ENCODE measurements at regions not wholly inside any gene's neighbourhood (a gene's known extent, or its start where the extent isn't known, plus 50 kb on each side); places are given as distances from the start of the nearest gene placed in this dataset.

GRCh38 chr16:51722467-51722866, 571.4 kb upstream of the SALL1 start:
- H3K4me1 Mint-ChIP-seq (ENCODE audit: low read depth, unreplicated experiment): peaks cover 6% of the 10 kb centered on the region
- H3K4me3 Mint-ChIP-seq (ENCODE audit: unreplicated experiment): no peak overlapping the region
- DNase-seq: no peak
- TF ChIP-seq, protein P1, sequence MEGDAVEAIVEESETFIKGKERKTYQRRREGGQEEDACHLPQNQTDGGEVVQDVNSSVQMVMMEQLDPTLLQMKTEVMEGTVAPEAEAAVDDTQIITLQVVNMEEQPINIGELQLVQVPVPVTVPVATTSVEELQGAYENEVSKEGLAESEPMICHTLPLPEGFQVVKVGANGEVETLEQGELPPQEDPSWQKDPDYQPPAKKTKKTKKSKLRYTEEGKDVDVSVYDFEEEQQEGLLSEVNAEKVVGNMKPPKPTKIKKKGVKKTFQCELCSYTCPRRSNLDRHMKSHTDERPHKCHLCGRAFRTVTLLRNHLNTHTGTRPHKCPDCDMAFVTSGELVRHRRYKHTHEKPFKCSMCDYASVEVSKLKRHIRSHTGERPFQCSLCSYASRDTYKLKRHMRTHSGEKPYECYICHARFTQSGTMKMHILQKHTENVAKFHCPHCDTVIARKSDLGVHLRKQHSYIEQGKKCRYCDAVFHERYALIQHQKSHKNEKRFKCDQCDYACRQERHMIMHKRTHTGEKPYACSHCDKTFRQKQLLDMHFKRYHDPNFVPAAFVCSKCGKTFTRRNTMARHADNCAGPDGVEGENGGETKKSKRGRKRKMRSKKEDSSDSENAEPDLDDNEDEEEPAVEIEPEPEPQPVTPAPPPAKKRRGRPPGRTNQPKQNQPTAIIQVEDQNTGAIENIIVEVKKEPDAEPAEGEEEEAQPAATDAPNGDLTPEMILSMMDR (IDR thresholded peaks at IDR 0.05; ENCODE audit: partially characterized antibody, unreplicated experiment): no peak
- H3K9me3 Mint-ChIP-seq (ENCODE audit: unreplicated experiment): no peaks in the 10 kb centered on the region
- H3K36me3 Mint-ChIP-seq (ENCODE audit: unreplicated experiment): peaks cover 5% of the 10 kb centered on the region
- no peaks in the 10 kb centered on the region for H3K27me3 Mint-ChIP-seq (ENCODE audit: unreplicated experiment)
- no peak overlapping the region for H3K27ac Mint-ChIP-seq (ENCODE audit: unreplicated experiment)

GRCh38 chr16:51719376-51719775, 568.3 kb upstream of the SALL1 start:
- H3K4me3 Mint-ChIP-seq (ENCODE audit: unreplicated experiment): no peak overlapping the region
- no peaks in the 10 kb centered on the region for H3K27me3 Mint-ChIP-seq (ENCODE audit: unreplicated experiment)
- peaks cover 6% of the 10 kb centered on the region for H3K4me1 Mint-ChIP-seq (ENCODE audit: low read depth, unreplicated experiment)
- H3K9me3 Mint-ChIP-seq (ENCODE audit: unreplicated experiment): no peaks in the 10 kb centered on the region
- TF ChIP-seq, protein P1 (IDR thresholded peaks at IDR 0.05; ENCODE audit: partially characterized antibody, unreplicated experiment): no peak
- no peak overlapping the region for H3K27ac Mint-ChIP-seq (ENCODE audit: unreplicated experiment)
- H3K36me3 Mint-ChIP-seq (ENCODE audit: unreplicated experiment): no peaks in the 10 kb centered on the region
- DNase-seq: no peak

DNA sequence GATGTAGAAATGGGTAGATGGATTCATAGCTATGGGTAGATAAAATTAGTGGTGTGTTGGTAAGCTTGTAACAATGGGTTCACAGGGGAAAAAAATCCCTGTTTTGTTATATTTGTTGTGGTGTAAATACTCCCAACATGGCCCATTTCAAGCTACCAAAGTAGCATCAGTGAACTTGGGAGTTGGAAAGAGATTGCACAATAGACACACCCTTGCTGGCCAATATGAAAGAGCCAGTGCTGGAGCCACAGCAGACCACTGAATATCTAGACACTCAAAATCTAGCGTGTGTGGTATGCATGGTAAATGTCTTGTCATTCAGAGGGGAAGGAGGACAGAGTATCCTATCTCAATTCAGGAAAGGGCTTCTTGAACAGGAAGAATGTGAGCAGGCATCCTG, 565.1 kb upstream of the SALL1 start:
- H3K4me3 Mint-ChIP-seq (ENCODE audit: unreplicated experiment): no peak overlapping the region
- TF ChIP-seq, protein P1 (IDR thresholded peaks at IDR 0.05; ENCODE audit: partially characterized antibody, unreplicated experiment): no peak
- H3K9me3 Mint-ChIP-seq (ENCODE audit: unreplicated experiment): no peaks in the 10 kb centered on the region
- no peaks in the 10 kb centered on the region for H3K4me1 Mint-ChIP-seq (ENCODE audit: low read depth, unreplicated experiment)
- H3K27me3 Mint-ChIP-seq (ENCODE audit: unreplicated experiment): no peaks in the 10 kb centered on the region
- no peaks in the 10 kb centered on the region for H3K36me3 Mint-ChIP-seq (ENCODE audit: unreplicated experiment)
- no peak for DNase-seq
- H3K27ac Mint-ChIP-seq (ENCODE audit: unreplicated experiment): no peak overlapping the region

DNA sequence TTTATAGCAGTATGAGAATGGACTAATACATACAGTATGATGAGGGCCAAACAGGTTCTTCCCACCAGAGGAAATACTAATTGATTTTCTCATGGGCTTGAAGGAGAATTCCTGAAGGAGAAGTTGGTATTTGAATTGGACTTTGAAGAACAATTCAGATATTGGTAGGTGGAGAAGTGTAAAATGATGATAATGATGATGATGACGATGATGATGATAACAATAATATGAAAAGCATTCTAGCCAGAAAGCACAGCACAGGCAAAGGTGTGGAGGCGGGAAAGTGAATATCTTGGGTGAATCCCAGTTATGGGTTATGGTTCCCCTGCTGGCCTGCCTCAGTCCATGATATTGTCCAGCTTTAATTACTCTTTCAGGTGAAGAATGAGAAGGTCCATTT, 562.4 kb upstream of the SALL1 start:
- H3K9me3 Mint-ChIP-seq (ENCODE audit: unreplicated experiment): no peaks in the 10 kb centered on the region
- no peaks in the 10 kb centered on the region for H3K4me1 Mint-ChIP-seq (ENCODE audit: low read depth, unreplicated experiment)
- no peaks in the 10 kb centered on the region for H3K36me3 Mint-ChIP-seq (ENCODE audit: unreplicated experiment)
- no peak overlapping the region for H3K27ac Mint-ChIP-seq (ENCODE audit: unreplicated experiment)
- H3K27me3 Mint-ChIP-seq (ENCODE audit: unreplicated experiment): no peaks in the 10 kb centered on the region
- no peak for DNase-seq
- TF ChIP-seq, protein P1 (IDR thresholded peaks at IDR 0.05; ENCODE audit: partially characterized antibody, unreplicated experiment): no peak
- H3K4me3 Mint-ChIP-seq (ENCODE audit: unreplicated experiment): no peak overlapping the region

DNA sequence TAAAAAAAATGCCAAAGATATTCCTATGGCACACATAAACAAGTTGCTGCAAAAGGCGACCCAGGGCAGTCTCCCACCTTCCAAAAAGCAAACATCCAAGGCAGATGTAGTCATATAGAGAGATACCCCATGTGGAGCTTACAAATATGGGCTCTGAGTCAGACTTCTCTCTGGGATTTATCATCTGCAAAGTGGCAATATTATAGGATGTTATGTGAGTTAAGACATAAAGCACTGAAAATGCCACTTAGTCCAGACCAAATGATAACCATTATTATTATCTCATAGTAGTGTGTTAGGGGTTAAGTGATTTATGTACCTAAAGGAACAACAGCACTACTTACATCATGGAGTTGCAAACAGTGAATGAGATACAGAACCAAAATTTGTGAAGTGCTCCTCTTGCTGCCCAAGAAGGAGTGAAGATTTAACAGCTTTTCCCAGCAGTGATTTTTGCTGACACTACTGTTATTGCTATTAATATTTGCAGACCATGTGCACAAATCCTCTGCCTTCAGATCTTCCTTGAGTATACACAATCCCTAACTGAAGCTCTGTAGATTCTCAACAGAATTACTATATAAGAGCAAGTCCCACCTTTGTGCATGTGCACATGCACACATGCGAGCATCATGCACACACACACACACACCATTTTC, 560.0 kb upstream of the SALL1 start:
- H3K27me3 Mint-ChIP-seq (ENCODE audit: unreplicated experiment): no peaks in the 10 kb centered on the region
- no peaks in the 10 kb centered on the region for H3K36me3 Mint-ChIP-seq (ENCODE audit: unreplicated experiment)
- no peaks in the 10 kb centered on the region for H3K9me3 Mint-ChIP-seq (ENCODE audit: unreplicated experiment)
- TF ChIP-seq, protein P1 (IDR thresholded peaks at IDR 0.05; ENCODE audit: partially characterized antibody, unreplicated experiment): no peak
- no peak for DNase-seq
- no peaks in the 10 kb centered on the region for H3K4me1 Mint-ChIP-seq (ENCODE audit: low read depth, unreplicated experiment)
- no peak overlapping the region for H3K27ac Mint-ChIP-seq (ENCODE audit: unreplicated experiment)
- H3K4me3 Mint-ChIP-seq (ENCODE audit: unreplicated experiment): no peak overlapping the region

All from glutamatergic neuron (in vitro differentiated cells).